Left ventricle myocardium superior (tissue), 1 donor: ENCODE measurements at regions not wholly inside any gene's neighbourhood (a gene's known extent, or its start where the extent isn't known, plus 50 kb on each side); places are given as distances from the start of the nearest gene placed in this dataset.
"Not testable (repeated sequence)": the region's sequence is repeated elsewhere in the genome, so short reads cannot be mapped to it uniquely, and the experiment has no call there.

Experiments used
- ATAC-seq: fragments of 200-7000 bp; cut with Tn5 transposase; one replicate; pipeline ENCODE4 v1.9.1; 2020; ENCODE audit warnings: mild to moderate bottlenecking, moderate library complexity
- DNase-seq: peaks from one replicate; pipeline ENCODE4 v3.0.0-alpha.2; 2020
- intact Hi-C: fragments of 100-400 bp; cut with micrococcal nuclease; formaldehyde crosslinking; loops from one replicate; pipeline ENCODE4 v1.11.0; 2022
- donor health status: DM: no; HTN: yes; CAD: no; lungs with severe emphysema.

GRCh38 chr12:87618199-87618598, 411.0 kb downstream of the C12orf50 start:
- no peak for DNase-seq
- intact Hi-C loops: no loop called here
- ATAC-seq: no peak

GRCh38 chr12:87612996-87613395, 416.2 kb downstream of the C12orf50 start:
- ATAC-seq (no peak), DNase-seq (no peak)
- intact Hi-C loops: no loop called here

- no peak for ATAC-seq
- intact Hi-C loops: no loop called here
- DNase-seq: no peak
Observed at GRCh38 chr12:87608321-87608720, 420.9 kb downstream of the C12orf50 start.

- DNase-seq (no peak), ATAC-seq (no peak)
- intact Hi-C loops: no loop called here
Observed at GRCh38 chr12:87603727-87604126, 425.5 kb downstream of the C12orf50 start.

GRCh38 chr12:87599459-87599858, 429.7 kb downstream of the C12orf50 start:
- DNase-seq: no peak
- intact Hi-C loops: no loop called here
- ATAC-seq: no peak

GRCh38 chr12:87597114-87597513, 432.1 kb downstream of the C12orf50 start:
- no peak for ATAC-seq
- no peak for DNase-seq
- intact Hi-C loops: no loop called here

- intact Hi-C loops: no loop called here
- DNase-seq (no peak), ATAC-seq (no peak)
Observed at GRCh38 chr12:87596636-87597035, 432.6 kb downstream of the C12orf50 start.

- DNase-seq (no peak), ATAC-seq (no peak)
- intact Hi-C loops: no loop called here
Observed at GRCh38 chr12:87596134-87596533, 433.1 kb downstream of the C12orf50 start.

GRCh38 chr12:87585882-87586557, 443.2 kb downstream of the C12orf50 start:
- ATAC-seq: no peak
- DNase-seq: no peak
- intact Hi-C loops: no loop called here

- intact Hi-C loops, DNase-seq: not testable (repeated sequence)
Observed at GRCh38 chr12:87579091-87579490, 450.1 kb downstream of the C12orf50 start.

GRCh38 chr12:87575906-87576305, 453.3 kb downstream of the C12orf50 start:
- intact Hi-C loops: no loop called here
- ATAC-seq (no peak), DNase-seq (no peak)

More at GRCh38 chr12:87579091-87579490, 450.1 kb downstream of the C12orf50 start:
- not testable (repeated sequence) for ATAC-seq

- intact Hi-C loops, DNase-seq, ATAC-seq: not testable (repeated sequence)
Observed at GRCh38 chr12:87566918-87567317, 462.3 kb downstream of the C12orf50 start.

- no peak for DNase-seq
- ATAC-seq: no peak
- intact Hi-C loops: no loop called here
Observed at GRCh38 chr12:87556985-87557384, 472.2 kb downstream of the C12orf50 start.

GRCh38 chr12:87531213-87531612, 498.0 kb downstream of the C12orf50 start:
- DNase-seq, ATAC-seq, intact Hi-C loops: not testable (repeated sequence)

GRCh38 chr12:87529413-87529812, 499.8 kb downstream of the C12orf50 start:
- intact Hi-C loops: no loop called here
- ATAC-seq: no peak
- no peak for DNase-seq

GRCh38 chr12:87520968-87521367, 508.2 kb downstream of the C12orf50 start:
- intact Hi-C loops: no loop called here
- ATAC-seq: no peak
- DNase-seq: no peak

GRCh38 chr12:87518481-87518880, 510.7 kb downstream of the C12orf50 start:
- intact Hi-C loops: no loop called here
- ATAC-seq (no peak), DNase-seq (no peak)

GRCh38 chr12:87518036-87518435, 511.2 kb downstream of the C12orf50 start:
- no peak for ATAC-seq
- intact Hi-C loops: no loop called here
- DNase-seq: no peak

- DNase-seq (no peak), ATAC-seq (no peak)
- intact Hi-C loops: no loop called here
Observed at GRCh38 chr12:87513536-87514280, 515.5 kb downstream of the C12orf50 start.

GRCh38 chr12:87511371-87511770, 517.8 kb downstream of the C12orf50 start:
- intact Hi-C loops: no loop called here
- DNase-seq: no peak
- no peak for ATAC-seq
